IMR-90 (cell line): ENCODE measurements at regions not wholly inside any gene's neighbourhood (a gene's known extent, or its start where the extent isn't known, plus 50 kb on each side); places are given as distances from the start of the nearest gene placed in this dataset.

Experiments used
- ATAC-seq: fragments of 200-7000 bp; cut with Tn5 transposase; 2 replicates; pipeline ENCODE4 v1.9.1; 2020; ENCODE audit warnings: low read depth, mild to moderate bottlenecking, moderate library complexity
- BruUV-seq: library from RNA; stranded (reverse); fragments of 400-500 nt; replicated peaks from 2 replicates; lab custom pipeline; 2021; lab: Mats Ljungman, UMichigan
- CTCF ChIA-PET: fragments of 300-600 bp; formaldehyde crosslinking; extraction: SDS; loops from one replicate; lab custom pipeline; 2021; ENCODE audit warnings: antibody characterized with exemption; lab: Yijun Ruan, JAX
- POLR2A ChIA-PET: fragments of 300-600 bp; sonication (Branson Sonifier 250); formaldehyde crosslinking; loops from one replicate; lab custom pipeline; 2022; ENCODE audit warnings: antibody characterized with exemption; ENCODE audit not compliant: unreplicated experiment; lab: Charles Lee
- DNase-seq: peaks from one replicate; pipeline ENCODE4 v3.0.0; 2013
- H2AFZ ChIP-seq: replicated peaks from 2 replicates; pipeline ENCODE3; 2013; ENCODE audit warnings: low read length, mild to moderate bottlenecking; ENCODE audit not compliant: poor library complexity
- H2AK5ac ChIP-seq: 2 replicates; pipeline ENCODE4 v1.6.1; 2013; ENCODE audit warnings: low read depth, low read length, inconsistent platforms
- H2AK9ac ChIP-seq: replicated peaks from 2 replicates; pipeline ENCODE3; 2013; ENCODE audit warnings: mild to moderate bottlenecking, low read depth, low read length, moderate library complexity; ENCODE audit not compliant: poor library complexity
- H2BK120ac ChIP-seq: 2 replicates; pipeline ENCODE4 v1.6.1; 2013; ENCODE audit warnings: low read depth, low read length, inconsistent platforms
- H2BK15ac ChIP-seq: 3 replicates; pipeline ENCODE4 v1.6.1; 2013; ENCODE audit warnings: low read depth, low read length, inconsistent platforms
- H2BK20ac ChIP-seq: 2 replicates; pipeline ENCODE4 v1.6.1; 2013; ENCODE audit warnings: low read depth, mild to moderate bottlenecking, inconsistent platforms, low read length, moderate library complexity
- H2BK5ac ChIP-seq: 2 replicates; pipeline ENCODE4 v1.6.1; 2013; ENCODE audit warnings: mild to moderate bottlenecking, low read depth, low read length, inconsistent platforms; ENCODE audit not compliant: poor library complexity, severe bottlenecking
- H3K14ac ChIP-seq: replicated peaks from 2 replicates; pipeline ENCODE4 v1.6.1; 2013; ENCODE audit warnings: low read depth, low read length, inconsistent platforms
- H3K18ac ChIP-seq: 2 replicates; pipeline ENCODE4 v1.6.1; 2013; ENCODE audit warnings: low read depth, low read length, control low read depth
- H3K23ac ChIP-seq: 2 replicates; pipeline ENCODE4 v1.6.1; 2013; ENCODE audit warnings: low read depth, low read length, inconsistent platforms
- H3K27ac ChIP-seq: 2 replicates; pipeline ENCODE4 v1.5.1; 2013; ENCODE audit warnings: mild to moderate bottlenecking, control low read depth, low read length; ENCODE audit not compliant: insufficient read depth
- H3K27me3 ChIP-seq: 2 replicates; pipeline ENCODE4 v1.6.1; 2013; ENCODE audit warnings: low read length; ENCODE audit not compliant: control insufficient read depth, insufficient read depth
- H3K36me3 ChIP-seq: 2 replicates; pipeline ENCODE4 v1.6.1; 2013; ENCODE audit warnings: low read length, mixed read lengths; ENCODE audit not compliant: control insufficient read depth, insufficient read depth
- H3K4ac ChIP-seq: 2 replicates; pipeline ENCODE4 v1.6.1; 2013; ENCODE audit warnings: low read depth, low read length, inconsistent platforms
- H3K4me1 ChIP-seq: 2 replicates; pipeline ENCODE4 v1.6.1; 2013; ENCODE audit warnings: low read length, mixed read lengths; ENCODE audit not compliant: control insufficient read depth, insufficient read depth
- H3K4me2 ChIP-seq: 2 replicates; pipeline ENCODE4 v1.6.1; 2013; ENCODE audit warnings: low read depth, mild to moderate bottlenecking, control low read depth, low read length, moderate library complexity
- H3K4me3 ChIP-seq: 2 replicates; pipeline ENCODE4 v1.5.1; 2013; ENCODE audit warnings: low read depth, mild to moderate bottlenecking, control low read depth, low read length, moderate library complexity; ENCODE audit not compliant: insufficient read depth
- H3K56ac ChIP-seq: 2 replicates; pipeline ENCODE4 v1.6.1; 2013; ENCODE audit warnings: low read length, inconsistent platforms; ENCODE audit not compliant: insufficient read depth; ENCODE audit errors: extremely low read depth
- H3K79me1 ChIP-seq, 2 experiments: 2 replicates each; pipeline ENCODE4 v1.6.1; 2013; ENCODE audit warnings: low read length in 2 of 2, inconsistent platforms in 1 of 2, low read depth in 1 of 2
- H3K9ac ChIP-seq: 2 replicates; pipeline ENCODE4 v1.6.1; 2013; ENCODE audit warnings: low read depth, low read length, control low read depth
- H3K9me1 ChIP-seq: 2 replicates; pipeline ENCODE4 v1.6.1; 2013; ENCODE audit warnings: low read length, inconsistent platforms; ENCODE audit not compliant: insufficient read depth
- H3K9me3 ChIP-seq: 2 replicates; pipeline ENCODE4 v1.6.1; 2013; ENCODE audit warnings: low read length; ENCODE audit not compliant: control insufficient read depth, insufficient read depth
- H4K20me1 ChIP-seq: 2 replicates; pipeline ENCODE4 v1.6.1; 2013; ENCODE audit warnings: low read length, inconsistent platforms; ENCODE audit not compliant: insufficient read depth
- H4K5ac ChIP-seq: 2 replicates; pipeline ENCODE4 v1.6.1; 2013; ENCODE audit warnings: mild to moderate bottlenecking, low read depth, low read length, control low read depth
- H4K8ac ChIP-seq, 2 experiments: 2 replicates each; pipeline ENCODE4 v1.6.1; 2013; ENCODE audit warnings: low read depth in 2 of 2, low read length in 2 of 2, control low read depth in 1 of 2, inconsistent platforms in 1 of 2
- H4K91ac ChIP-seq: 2 replicates; pipeline ENCODE4 v1.6.1; 2013; ENCODE audit warnings: low read depth, low read length, inconsistent platforms; ENCODE audit not compliant: insufficient read depth
- CEBPB ChIP-seq: IDR thresholded peaks from 2 replicates; pipeline ENCODE4 v1.6.1; 2012; ENCODE audit warnings: low read depth, low read length, improper control_type of control experiment
- CHD1 ChIP-seq: IDR thresholded peaks from 2 replicates; pipeline ENCODE4 v1.6.1; 2012; ENCODE audit warnings: low read depth, low read length, improper control_type of control experiment
- NFE2L2 ChIP-seq: fragments of 150-350 bp; IDR thresholded peaks from 2 replicates; pipeline ENCODE4 v1.6.1; 2016; ENCODE audit warnings: low read depth, mild to moderate bottlenecking, low read length
- SMC3 ChIP-seq: fragments of 150-350 bp; IDR thresholded peaks from 2 replicates; pipeline ENCODE4 v1.6.1; 2016; ENCODE audit warnings: low read depth, mild to moderate bottlenecking, antibody characterized with exemption, low read length, moderate library complexity
- WGBS, 2 experiments: methylation state at CpG; one replicate each; pipeline versions ENCODE4 v1.1.5 to v1.1.7; 2013; ENCODE audit warnings: missing lambda C conversion rate in 2 of 2; ENCODE audit not compliant: insufficient read length in 1 of 2; ENCODE audit errors: extremely low coverage in 2 of 2; 5-methylcytosine and 5-hydroxymethylcytosine counted together
- dilution Hi-C: fragments of 300-500 bp; cut with HindIII; formaldehyde crosslinking; loops from one replicate; pipeline ENCODE4 v1.14.3; 2018; ENCODE audit warnings: low sequenced_read_pairs; ENCODE audit not compliant: unreplicated experiment
- in situ Hi-C: fragments of 300-500 bp; cut with MboI; formaldehyde crosslinking; loops from 3 replicates; pipeline ENCODE4 v1.14.3; 2019; ENCODE audit warnings: low sequenced_read_pairs, inconsistent platforms, mixed read lengths
- intact Hi-C: fragments of 100-400 bp; cut with micrococcal nuclease; formaldehyde crosslinking; loops from 2 replicates; pipeline ENCODE4 v1.10.0; 2022

DNA sequence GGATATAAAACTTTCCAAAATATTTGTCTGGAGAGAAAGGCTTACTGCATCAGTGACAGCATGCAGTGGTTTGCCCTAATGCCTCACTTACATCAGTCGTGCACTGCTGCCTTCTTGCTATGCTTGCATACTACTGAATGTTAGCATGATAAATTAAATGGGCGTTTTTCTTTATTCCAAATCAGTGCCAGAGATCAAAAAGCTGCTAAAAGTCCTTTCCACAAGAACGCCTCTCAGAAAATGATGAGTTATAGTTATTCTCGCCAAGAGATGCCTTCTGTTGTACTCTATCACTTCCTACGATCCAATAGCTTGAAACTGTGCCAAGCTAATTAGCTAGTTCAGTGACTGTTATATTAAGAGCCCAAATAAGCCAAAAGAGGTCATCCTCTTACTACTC, 345.8 kb upstream of the ROBO2 start:
- H2BK120ac ChIP-seq = no peak overlapping the region
- ChIA-PET POLR2A (no interaction called here), CTCF (no interaction called here)
- no TSS peak for BruUV-seq
- no peak for ATAC-seq
- H3K27me3 ChIP-seq = no peaks in the 10 kb centered on the region
- H2AK9ac ChIP-seq = no peak overlapping the region
- H3K56ac ChIP-seq = no peak overlapping the region
- H3K36me3 ChIP-seq = no peaks in the 10 kb centered on the region
- no peak overlapping the region for H3K23ac ChIP-seq
- no peak overlapping the region for H4K91ac ChIP-seq
- no peak overlapping the region for H2BK15ac ChIP-seq
- no peak overlapping the region for H3K4ac ChIP-seq
- intact Hi-C loops = no loop called here
- WGBS, 2 experiments = 20% methylated on average over 2 of the region's 5 CpGs; no CpG with 5 or more reads in 1 of the 2 experiments
- TF ChIP-seq CHD1 (no peak), CEBPB (no peak), NFE2L2 (no peak), SMC3 (no peak)
- no peak overlapping the region for H3K14ac ChIP-seq
- no peaks in the 10 kb centered on the region for H3K4me1 ChIP-seq
- H3K9ac ChIP-seq = no peak overlapping the region
- H3K4me2 ChIP-seq = no peak overlapping the region
- no peaks in the 10 kb centered on the region for H3K9me1 ChIP-seq
- no peaks in the 10 kb centered on the region for H4K20me1 ChIP-seq
- no peak overlapping the region for H2BK20ac ChIP-seq
- in situ Hi-C loops = no loop called here
- DNase-seq = no peak
- no peak overlapping the region for H3K18ac ChIP-seq
- dilution Hi-C loops = no loop called here
- no peaks in the 10 kb centered on the region for H3K9me3 ChIP-seq
- no peak overlapping the region for H3K4me3 ChIP-seq
- no peak overlapping the region for H2BK5ac ChIP-seq
- H4K8ac ChIP-seq = no peak overlapping the region
- no peaks in the 10 kb centered on the region for H3K79me1 ChIP-seq
- no peak overlapping the region for H4K5ac ChIP-seq
- no peak overlapping the region for H3K27ac ChIP-seq
- H2AK5ac ChIP-seq = no peak overlapping the region
- H2AFZ ChIP-seq = no peak overlapping the region
